ENCODE measurements at regions not wholly inside any gene's neighbourhood (a gene's known extent, or its start where the extent isn't known, plus 50 kb on each side); places are given as distances from the start of the nearest gene placed in this dataset.

DNA sequence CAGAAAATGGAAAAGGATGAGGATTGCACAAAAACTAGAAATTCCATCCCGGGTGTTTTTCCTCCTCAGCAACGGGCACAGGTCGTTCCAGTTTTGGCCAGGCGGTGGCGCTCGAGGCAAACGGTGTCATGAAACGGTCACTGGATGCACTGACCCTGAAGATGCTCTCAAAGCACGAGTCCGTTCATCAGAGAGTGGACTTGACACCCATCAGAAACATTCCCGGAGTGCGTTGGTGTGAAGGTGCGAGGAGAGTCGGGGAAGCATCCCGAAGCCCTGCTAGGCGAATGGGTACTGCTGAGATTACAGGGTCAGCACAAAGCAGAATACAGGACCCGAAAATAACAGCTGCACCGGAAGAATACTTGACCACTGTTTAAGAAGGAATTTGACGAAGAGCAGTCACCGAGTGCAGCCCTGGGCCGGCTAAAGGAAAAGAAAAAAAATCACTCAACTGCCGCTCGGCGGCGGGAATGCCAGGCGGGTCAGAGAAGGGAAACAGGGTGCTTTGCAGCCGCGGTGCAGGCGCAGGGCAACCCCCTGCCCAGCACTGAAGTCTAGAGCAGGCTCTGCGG is 71.7 kb upstream of the ETS2 start:
- DNase-seq: peak; percentile 70
- Histone ChIP-seq H3K4me2 (ENCODE audit: unreplicated experiment) (no peak overlapping the region), H3K4me1 (ENCODE audit: insufficient read depth) (peaks cover 14% of the 10 kb centered on the region), H3K9me3 (ENCODE audit: low read depth) (no peaks in the 10 kb centered on the region), H3F3A (ENCODE audit: insufficient read depth) (no peaks in the 10 kb centered on the region), H3K27ac (no peak overlapping the region), H3K9ac (no peak overlapping the region), H3K36me3 (ENCODE audit: low read depth) (no peaks in the 10 kb centered on the region), H3K9me2 (ENCODE audit: insufficient read depth) (no peaks in the 10 kb centered on the region), H3K79me2 (ENCODE audit: insufficient read depth) (no peaks in the 10 kb centered on the region), H3K4me3 (no peak overlapping the region), H3K27me3 (replicated peaks; ENCODE audit: insufficient read depth) (no peaks in the 10 kb centered on the region), H2AFZ (no peak overlapping the region), H4K20me1 (ENCODE audit: insufficient read depth) (no peaks in the 10 kb centered on the region)
- TF ChIP-seq EZH2phosphoT487 (IDR thresholded peaks at IDR 0.05; ENCODE audit: insufficient read depth, low read depth): no peak
- TF ChIP-seq EZH2 (IDR thresholded peaks at IDR 0.05; ENCODE audit: insufficient read depth, poor library complexity, severe bottlenecking): no peak
- in situ Hi-C loops (cut with MboI): loop anchor here (5.0 to 10.0 kb wide), 2 partner anchors 71 to 393 kb away; partner anchors contain the start of gene ETS2
- 33 to 34% methylated on average over 30 of the region's 30 CpGs for WGBS, 2 experiments (ENCODE audit: low coverage in 1 of 2, low lambda C conversion rate in 2 of 2, missing lambda C conversion rate in 2 of 2)

DNA sequence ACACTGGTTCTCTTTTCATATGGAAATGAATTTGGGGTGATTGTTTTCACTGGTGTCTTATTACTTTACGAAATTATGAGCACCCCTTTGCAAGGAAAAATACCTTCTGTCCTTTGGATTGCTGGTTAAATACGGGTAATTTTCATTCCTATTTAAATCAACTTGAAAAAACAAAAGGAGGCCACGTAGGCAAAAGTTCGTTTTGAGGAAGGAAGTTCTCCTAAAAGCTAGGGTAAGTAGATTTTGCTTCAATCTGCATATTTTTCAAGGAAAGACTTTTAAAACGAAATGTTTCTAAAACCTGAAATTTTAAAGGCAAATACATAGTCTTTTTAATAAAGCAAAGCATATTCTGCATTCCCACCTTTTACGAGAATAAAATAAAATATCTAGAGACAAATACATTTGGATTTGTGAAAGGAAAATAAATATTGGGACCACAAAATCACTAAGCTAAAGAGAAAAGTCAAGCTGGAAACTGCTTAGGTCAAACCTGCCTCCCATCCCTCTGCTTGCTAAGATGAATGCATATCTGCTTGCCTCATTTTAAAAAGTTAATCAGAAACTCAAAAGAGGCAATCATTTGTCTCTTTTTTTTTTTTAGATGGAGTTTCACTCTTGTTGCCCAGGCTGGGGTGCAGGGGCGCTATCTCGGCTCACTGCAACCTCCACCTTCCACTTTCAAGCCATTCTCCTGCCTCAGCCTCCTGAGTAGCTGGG is 70.9 kb upstream of the ETS2 start:
- Histone ChIP-seq H3F3A (ENCODE audit: insufficient read depth) (no peaks in the 10 kb centered on the region), H2AFZ (no peak overlapping the region), H3K9me2 (ENCODE audit: insufficient read depth) (no peaks in the 10 kb centered on the region), H3K9me3 (ENCODE audit: low read depth) (no peaks in the 10 kb centered on the region), H3K27ac (no peak overlapping the region), H3K79me2 (ENCODE audit: insufficient read depth) (no peaks in the 10 kb centered on the region), H3K9ac (no peak overlapping the region), H3K36me3 (ENCODE audit: low read depth) (no peaks in the 10 kb centered on the region), H3K4me3 (no peak overlapping the region), H3K4me2 (ENCODE audit: unreplicated experiment) (no peak overlapping the region), H3K4me1 (ENCODE audit: insufficient read depth) (peaks cover 8% of the 10 kb centered on the region), H3K27me3 (replicated peaks; ENCODE audit: insufficient read depth) (no peaks in the 10 kb centered on the region), H4K20me1 (ENCODE audit: insufficient read depth) (no peaks in the 10 kb centered on the region)
- no peak for DNase-seq
- 86% methylated on average over 8 of the region's 8 CpGs for WGBS, 2 experiments (ENCODE audit: low coverage in 1 of 2, low lambda C conversion rate in 2 of 2, missing lambda C conversion rate in 2 of 2)
- in situ Hi-C loops (cut with MboI): loop anchor here (5.0 to 10.0 kb wide), 2 partner anchors 70 to 392 kb away; partner anchors contain the start of gene ETS2
- TF ChIP-seq EZH2 (IDR thresholded peaks at IDR 0.05; ENCODE audit: insufficient read depth, poor library complexity, severe bottlenecking) (no peak), EZH2phosphoT487 (IDR thresholded peaks at IDR 0.05; ENCODE audit: insufficient read depth, low read depth) (no peak)

DNA sequence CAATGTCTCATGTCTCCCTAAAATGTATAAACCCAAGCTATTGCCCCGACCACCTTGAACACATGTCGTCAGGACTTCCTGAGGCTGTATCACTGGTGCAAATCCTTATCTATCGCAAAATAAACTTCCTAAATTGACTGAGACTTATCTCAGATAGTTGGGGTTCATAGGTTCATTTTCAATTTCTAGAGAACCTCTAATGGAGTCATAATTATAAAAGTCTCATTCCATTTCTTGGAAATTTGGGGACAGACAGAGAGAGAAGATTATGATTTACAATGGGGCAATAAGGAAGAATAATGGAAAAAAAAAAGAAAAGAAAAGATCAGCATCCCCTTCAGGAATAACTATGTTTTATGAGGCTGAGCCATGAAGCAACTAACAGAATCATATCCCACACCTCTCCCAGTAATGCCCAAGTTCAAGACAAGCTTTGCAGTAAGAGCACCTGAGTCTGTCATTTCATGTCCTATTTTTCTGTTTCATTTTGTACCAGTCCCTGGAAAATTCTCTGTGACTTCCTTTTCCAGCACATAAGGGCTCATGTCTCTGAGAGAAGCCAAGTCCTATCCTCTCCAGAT is 70.0 kb upstream of the ETS2 start:
- no peaks in the 10 kb centered on the region for H3K9me2 ChIP-seq (ENCODE audit: insufficient read depth)

GRCh38 chr21:38740090-38740489 is 65.6 kb upstream of the ETS2 start:
- no peak overlapping the region for H3K4me3 ChIP-seq
- H2AFZ ChIP-seq: no peak overlapping the region
- no peaks in the 10 kb centered on the region for H3K4me1 ChIP-seq (ENCODE audit: insufficient read depth)
- no peaks in the 10 kb centered on the region for H3K27me3 ChIP-seq (replicated peaks; ENCODE audit: insufficient read depth)
- DNase-seq: no peak
- no peak overlapping the region for H3K4me2 ChIP-seq (ENCODE audit: unreplicated experiment)
- no peak for TF ChIP-seq EZH2 (IDR thresholded peaks at IDR 0.05; ENCODE audit: insufficient read depth, poor library complexity, severe bottlenecking)
- no peak for TF ChIP-seq EZH2phosphoT487 (IDR thresholded peaks at IDR 0.05; ENCODE audit: insufficient read depth, low read depth)
- H4K20me1 ChIP-seq (ENCODE audit: insufficient read depth): no peaks in the 10 kb centered on the region
- WGBS, 2 experiments (ENCODE audit: low coverage in 1 of 2, low lambda C conversion rate in 2 of 2, missing lambda C conversion rate in 2 of 2): 68 to 72% methylated on average over 3 of the region's 3 CpGs
- H3K36me3 ChIP-seq (ENCODE audit: low read depth): no peaks in the 10 kb centered on the region
- in situ Hi-C loops (cut with MboI): no loop called here
- H3K9me3 ChIP-seq (ENCODE audit: low read depth): no peaks in the 10 kb centered on the region
- no peaks in the 10 kb centered on the region for H3K9me2 ChIP-seq (ENCODE audit: insufficient read depth)
- H3F3A ChIP-seq (ENCODE audit: insufficient read depth): no peaks in the 10 kb centered on the region
- no peaks in the 10 kb centered on the region for H3K79me2 ChIP-seq (ENCODE audit: insufficient read depth)
- H3K27ac ChIP-seq: no peak overlapping the region
- H3K9ac ChIP-seq: no peak overlapping the region

More for the DNA sequence above, 70.0 kb upstream of the ETS2 start:
- no peaks in the 10 kb centered on the region for H3K79me2 ChIP-seq (ENCODE audit: insufficient read depth)
- TF ChIP-seq EZH2phosphoT487 (IDR thresholded peaks at IDR 0.05; ENCODE audit: insufficient read depth, low read depth) (no peak), EZH2 (IDR thresholded peaks at IDR 0.05; ENCODE audit: insufficient read depth, poor library complexity, severe bottlenecking) (no peak)
- WGBS, 2 experiments (ENCODE audit: low coverage in 1 of 2, low lambda C conversion rate in 2 of 2, missing lambda C conversion rate in 2 of 2): 95 to 97% methylated on average over 3 of the region's 3 CpGs
- in situ Hi-C loops (cut with MboI): loop anchor here (10.0 kb wide), 1 partner anchor 69 kb away; the partner anchor contains the start of gene ETS2
- no peak overlapping the region for H2AFZ ChIP-seq
- DNase-seq: no peak
- no peaks in the 10 kb centered on the region for H3K27me3 ChIP-seq (replicated peaks; ENCODE audit: insufficient read depth)
- no peaks in the 10 kb centered on the region for H3K9me3 ChIP-seq (ENCODE audit: low read depth)
- H3K4me3 ChIP-seq: no peak overlapping the region
- H3K27ac ChIP-seq: no peak overlapping the region
- no peaks in the 10 kb centered on the region for H3K4me1 ChIP-seq (ENCODE audit: insufficient read depth)
- no peaks in the 10 kb centered on the region for H3F3A ChIP-seq (ENCODE audit: insufficient read depth)
- H3K9ac ChIP-seq: no peak overlapping the region
- no peaks in the 10 kb centered on the region for H4K20me1 ChIP-seq (ENCODE audit: insufficient read depth)
- H3K36me3 ChIP-seq (ENCODE audit: low read depth): no peaks in the 10 kb centered on the region
- H3K4me2 ChIP-seq (ENCODE audit: unreplicated experiment): no peak overlapping the region

Measured in GM23248 (cell line).